ENCODE measurements at regions not wholly inside any gene's neighbourhood (a gene's known extent, or its start where the extent isn't known, plus 50 kb on each side); places are given as distances from the start of the nearest gene placed in this dataset.

GRCh38 chrX:20746690-20747089, 480.0 kb upstream of the RPS6KA3 start:
- BruUV-seq (replicated peaks) = no TSS peak
- Mint-ChIP-seq H3K4me3 (ENCODE audit: low read depth, unreplicated experiment) (no peak overlapping the region), H3K36me3 (ENCODE audit: insufficient read depth, unreplicated experiment) (no peaks in the 10 kb centered on the region), H3K4me1 (ENCODE audit: low read depth, unreplicated experiment) (no peaks in the 10 kb centered on the region), H3K27ac (ENCODE audit: unreplicated experiment) (no peak overlapping the region), H3K9me3 (ENCODE audit: low read depth, unreplicated experiment) (no peaks in the 10 kb centered on the region), H3K27me3 (ENCODE audit: unreplicated experiment) (no peaks in the 10 kb centered on the region)
- CTCF ChIA-PET = no interaction called here
- intact Hi-C loops (cut with micrococcal nuclease; ENCODE audit: unreplicated experiment) = loop anchor here (10.0 kb wide), 1 partner anchor 212 kb away; no protein-coding TSS in a partner anchor
- TF ChIP-seq, protein P1, sequence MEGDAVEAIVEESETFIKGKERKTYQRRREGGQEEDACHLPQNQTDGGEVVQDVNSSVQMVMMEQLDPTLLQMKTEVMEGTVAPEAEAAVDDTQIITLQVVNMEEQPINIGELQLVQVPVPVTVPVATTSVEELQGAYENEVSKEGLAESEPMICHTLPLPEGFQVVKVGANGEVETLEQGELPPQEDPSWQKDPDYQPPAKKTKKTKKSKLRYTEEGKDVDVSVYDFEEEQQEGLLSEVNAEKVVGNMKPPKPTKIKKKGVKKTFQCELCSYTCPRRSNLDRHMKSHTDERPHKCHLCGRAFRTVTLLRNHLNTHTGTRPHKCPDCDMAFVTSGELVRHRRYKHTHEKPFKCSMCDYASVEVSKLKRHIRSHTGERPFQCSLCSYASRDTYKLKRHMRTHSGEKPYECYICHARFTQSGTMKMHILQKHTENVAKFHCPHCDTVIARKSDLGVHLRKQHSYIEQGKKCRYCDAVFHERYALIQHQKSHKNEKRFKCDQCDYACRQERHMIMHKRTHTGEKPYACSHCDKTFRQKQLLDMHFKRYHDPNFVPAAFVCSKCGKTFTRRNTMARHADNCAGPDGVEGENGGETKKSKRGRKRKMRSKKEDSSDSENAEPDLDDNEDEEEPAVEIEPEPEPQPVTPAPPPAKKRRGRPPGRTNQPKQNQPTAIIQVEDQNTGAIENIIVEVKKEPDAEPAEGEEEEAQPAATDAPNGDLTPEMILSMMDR (IDR thresholded peaks at IDR 0.05; ENCODE audit: unreplicated experiment) = no peak
- DNase-seq = no peak

DNA sequence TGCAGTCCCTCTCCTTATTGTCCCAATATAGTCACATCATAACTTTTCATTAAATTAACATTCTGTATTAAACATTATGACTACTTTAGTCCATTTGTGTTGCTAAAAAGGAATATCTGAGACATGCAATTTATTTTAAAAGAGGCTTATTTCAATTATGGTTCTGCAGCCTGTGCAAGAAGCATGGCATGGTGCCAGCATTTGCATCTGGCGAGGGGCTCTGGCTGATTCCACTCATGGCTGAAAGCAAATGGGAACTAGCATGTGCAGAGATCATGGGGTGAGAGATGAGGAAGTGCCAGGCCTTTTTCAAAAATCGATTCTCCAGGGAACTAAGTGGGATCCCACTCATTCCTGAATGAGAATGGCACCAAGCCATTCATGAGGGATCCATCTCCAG, 476.3 kb upstream of the RPS6KA3 start:
- Mint-ChIP-seq H3K27ac (ENCODE audit: unreplicated experiment) (no peak overlapping the region), H3K27me3 (ENCODE audit: unreplicated experiment) (no peaks in the 10 kb centered on the region), H3K36me3 (ENCODE audit: insufficient read depth, unreplicated experiment) (no peaks in the 10 kb centered on the region), H3K4me3 (ENCODE audit: low read depth, unreplicated experiment) (no peak overlapping the region), H3K4me1 (ENCODE audit: low read depth, unreplicated experiment) (no peaks in the 10 kb centered on the region), H3K9me3 (ENCODE audit: low read depth, unreplicated experiment) (peaks cover 2% of the 10 kb centered on the region)
- BruUV-seq (replicated peaks) = no TSS peak
- TF ChIP-seq, protein P1 (IDR thresholded peaks at IDR 0.05; ENCODE audit: unreplicated experiment) = no peak
- CTCF ChIA-PET = no interaction called here
- DNase-seq = no peak
- intact Hi-C loops (cut with micrococcal nuclease; ENCODE audit: unreplicated experiment) = loop anchor here (10.0 kb wide), 1 partner anchor 208 kb away; no protein-coding TSS in a partner anchor

DNA sequence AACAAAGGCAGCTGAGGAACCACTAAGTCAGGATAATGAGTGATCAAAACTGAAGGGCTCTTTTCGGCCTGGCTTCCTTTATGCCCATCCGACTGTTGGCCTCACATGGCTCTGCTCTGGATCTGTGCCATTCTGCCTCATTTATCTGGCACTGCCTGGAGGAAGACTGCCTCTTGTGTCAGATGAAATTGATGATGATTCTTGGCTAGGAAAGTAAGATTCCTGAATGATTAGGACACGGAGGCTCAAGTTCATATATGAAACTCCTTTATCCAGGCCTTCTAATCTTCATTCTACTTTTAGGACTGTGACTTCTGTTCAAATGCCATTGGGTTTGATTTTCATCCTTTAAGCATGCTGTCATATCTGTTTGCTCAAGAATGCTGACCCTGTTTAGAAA, 475.4 kb upstream of the RPS6KA3 start:
- Mint-ChIP-seq H3K36me3 (ENCODE audit: insufficient read depth, unreplicated experiment) (no peaks in the 10 kb centered on the region), H3K4me1 (ENCODE audit: low read depth, unreplicated experiment) (no peaks in the 10 kb centered on the region), H3K27ac (ENCODE audit: unreplicated experiment) (no peak overlapping the region), H3K4me3 (ENCODE audit: low read depth, unreplicated experiment) (no peak overlapping the region), H3K9me3 (ENCODE audit: low read depth, unreplicated experiment) (peaks cover 2% of the 10 kb centered on the region), H3K27me3 (ENCODE audit: unreplicated experiment) (no peaks in the 10 kb centered on the region)
- CTCF ChIA-PET = no interaction called here
- intact Hi-C loops (cut with micrococcal nuclease; ENCODE audit: unreplicated experiment) = loop anchor here (10.0 kb wide), 1 partner anchor 207 kb away; no protein-coding TSS in a partner anchor
- no TSS peak for BruUV-seq (replicated peaks)
- TF ChIP-seq, protein P1 (IDR thresholded peaks at IDR 0.05; ENCODE audit: unreplicated experiment) = no peak
- no peak for DNase-seq

DNA sequence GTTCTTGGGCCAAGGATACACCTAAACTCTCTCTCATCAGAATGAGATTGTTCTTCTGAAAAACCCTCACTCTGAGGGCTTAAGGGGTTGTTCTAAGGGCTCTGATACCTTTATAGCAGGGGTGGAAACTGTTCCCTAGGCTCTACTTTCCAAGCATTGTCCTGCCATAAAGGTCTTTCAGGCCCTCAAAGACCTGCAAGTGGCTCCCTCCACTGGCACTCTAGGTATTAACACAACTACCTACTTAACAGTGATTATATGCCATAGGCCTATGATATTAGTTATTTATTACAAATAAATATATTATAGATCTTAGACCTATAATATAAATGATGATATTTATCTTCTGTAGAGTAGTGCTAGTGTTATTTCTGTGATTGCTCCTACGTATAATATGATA, 473.7 kb upstream of the RPS6KA3 start:
- Mint-ChIP-seq H3K27me3 (ENCODE audit: unreplicated experiment) (no peaks in the 10 kb centered on the region), H3K4me1 (ENCODE audit: low read depth, unreplicated experiment) (peaks cover 12% of the 10 kb centered on the region), H3K9me3 (ENCODE audit: low read depth, unreplicated experiment) (peaks cover 2% of the 10 kb centered on the region), H3K27ac (ENCODE audit: unreplicated experiment) (no peak overlapping the region), H3K4me3 (ENCODE audit: low read depth, unreplicated experiment) (no peak overlapping the region), H3K36me3 (ENCODE audit: insufficient read depth, unreplicated experiment) (no peaks in the 10 kb centered on the region)
- BruUV-seq (replicated peaks) = no TSS peak
- TF ChIP-seq, protein P1 (IDR thresholded peaks at IDR 0.05; ENCODE audit: unreplicated experiment) = no peak
- CTCF ChIA-PET = no interaction called here
- DNase-seq = no peak
- intact Hi-C loops (cut with micrococcal nuclease; ENCODE audit: unreplicated experiment) = loop anchor here (10.0 kb wide), 1 partner anchor 206 kb away; no protein-coding TSS in a partner anchor
